Islet precursor cell (in vitro differentiated cells): ENCODE measurements at regions not wholly inside any gene's neighbourhood (a gene's known extent, or its start where the extent isn't known, plus 50 kb on each side); places are given as distances from the start of the nearest gene placed in this dataset.

Experiments
- DNase-seq: peaks from one replicate; pipeline ENCODE4 v3.0.0-alpha.2; 2018

DNA sequence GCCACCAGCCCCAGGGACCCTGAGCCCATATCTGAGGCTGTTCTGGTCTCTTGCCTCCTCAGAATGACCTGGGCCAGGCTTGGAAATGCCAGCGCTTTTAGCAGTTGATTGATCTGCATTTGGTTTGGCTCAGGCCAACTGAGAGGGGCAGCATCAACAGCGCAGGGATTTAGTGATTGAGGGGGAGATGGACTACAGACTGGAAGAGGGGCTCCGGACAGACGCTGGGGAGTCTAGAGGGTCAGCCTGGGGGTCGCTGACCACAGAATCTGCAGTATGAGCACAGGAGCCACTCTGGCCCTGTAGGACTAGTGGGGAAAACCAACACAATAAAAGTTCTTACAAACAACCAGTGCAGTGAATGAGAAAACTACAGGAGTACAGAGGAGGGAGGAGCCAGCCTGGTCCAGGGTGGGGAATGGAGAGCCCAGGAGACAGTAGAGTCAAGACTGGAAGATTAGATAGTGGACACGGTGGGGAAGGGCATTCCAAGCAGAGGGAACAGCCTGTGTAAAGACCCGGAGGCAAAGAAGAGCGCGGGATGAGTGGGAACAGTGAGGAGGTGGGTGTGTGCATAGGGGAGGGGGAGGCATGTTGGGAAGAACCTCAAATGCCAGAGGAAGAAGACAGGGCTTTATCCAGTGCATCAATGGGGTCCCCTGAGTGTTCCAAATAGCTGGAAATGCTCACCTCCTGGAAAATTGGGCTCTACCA lies 128.9 kb downstream of the MRM1 start:
- no peak for DNase-seq

DNA sequence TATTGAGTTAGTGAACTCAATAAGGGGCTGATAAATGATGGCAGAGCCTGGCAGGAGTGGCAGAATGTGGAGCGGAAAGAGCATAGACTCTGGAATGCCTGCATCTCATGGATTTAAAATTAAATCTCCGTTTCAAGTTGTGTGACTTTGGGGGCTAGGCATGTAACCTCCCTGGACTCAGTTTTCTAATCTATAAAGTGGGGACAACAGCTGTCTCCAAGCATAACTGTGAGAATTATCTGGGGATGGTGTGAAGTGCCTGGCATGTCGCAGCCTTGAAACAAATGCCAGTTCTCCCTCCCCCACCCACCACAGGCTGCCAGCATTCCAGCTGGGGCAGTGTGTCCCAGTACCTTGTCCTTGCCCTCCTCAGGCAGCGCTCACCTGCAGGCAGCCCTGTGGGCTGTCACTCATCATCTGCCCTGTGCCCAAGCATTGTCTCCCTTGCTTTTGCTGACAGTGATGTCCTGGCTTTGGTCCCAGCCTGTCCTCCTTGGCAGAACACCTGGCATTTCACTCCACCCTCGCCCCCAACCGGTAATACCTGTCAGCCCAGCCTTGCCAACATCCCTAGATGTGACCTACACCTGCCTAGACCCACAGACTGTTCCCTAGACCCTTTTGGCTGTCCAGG lies 129.6 kb downstream of the MRM1 start:
- no peak for DNase-seq

DNA sequence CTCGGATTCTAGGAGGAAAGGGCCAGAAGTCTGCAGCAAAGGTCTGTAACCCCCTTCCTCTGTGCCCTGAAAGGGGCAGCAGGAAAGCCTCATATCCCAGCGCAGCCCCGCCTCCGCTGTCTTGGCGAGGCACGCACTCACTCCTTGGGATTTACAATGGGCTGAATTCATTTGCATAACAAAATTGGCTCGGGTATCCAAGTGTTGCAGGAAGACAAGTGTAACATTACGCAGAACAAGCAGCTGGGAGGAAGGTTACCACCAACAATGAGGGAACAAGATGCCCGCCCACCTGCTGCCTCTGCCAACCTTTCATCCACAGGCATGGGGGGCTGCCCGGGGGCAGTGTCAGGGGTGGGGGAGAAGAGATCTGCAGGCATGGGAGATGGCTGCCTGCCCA lies 130.4 kb downstream of the MRM1 start:
- no peak for DNase-seq

DNA sequence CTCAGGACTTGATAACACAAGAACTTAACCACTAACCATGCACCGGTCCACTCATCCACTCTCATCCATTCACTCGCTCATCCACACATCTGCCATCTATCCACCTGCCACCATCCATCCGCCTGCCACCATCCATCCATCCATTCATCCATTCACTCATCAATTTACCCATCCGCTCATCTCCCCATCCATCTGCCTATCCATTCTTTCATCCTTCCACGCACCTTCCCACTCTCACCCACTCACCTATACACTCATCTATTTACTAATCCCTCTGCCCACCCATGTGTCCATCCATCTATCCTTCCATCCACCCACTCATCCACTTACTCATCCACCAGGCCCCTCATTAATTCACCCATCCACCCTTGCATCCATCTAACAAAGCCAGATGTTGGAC lies 131.0 kb downstream of the MRM1 start:
- DNase-seq, result no peak

DNA sequence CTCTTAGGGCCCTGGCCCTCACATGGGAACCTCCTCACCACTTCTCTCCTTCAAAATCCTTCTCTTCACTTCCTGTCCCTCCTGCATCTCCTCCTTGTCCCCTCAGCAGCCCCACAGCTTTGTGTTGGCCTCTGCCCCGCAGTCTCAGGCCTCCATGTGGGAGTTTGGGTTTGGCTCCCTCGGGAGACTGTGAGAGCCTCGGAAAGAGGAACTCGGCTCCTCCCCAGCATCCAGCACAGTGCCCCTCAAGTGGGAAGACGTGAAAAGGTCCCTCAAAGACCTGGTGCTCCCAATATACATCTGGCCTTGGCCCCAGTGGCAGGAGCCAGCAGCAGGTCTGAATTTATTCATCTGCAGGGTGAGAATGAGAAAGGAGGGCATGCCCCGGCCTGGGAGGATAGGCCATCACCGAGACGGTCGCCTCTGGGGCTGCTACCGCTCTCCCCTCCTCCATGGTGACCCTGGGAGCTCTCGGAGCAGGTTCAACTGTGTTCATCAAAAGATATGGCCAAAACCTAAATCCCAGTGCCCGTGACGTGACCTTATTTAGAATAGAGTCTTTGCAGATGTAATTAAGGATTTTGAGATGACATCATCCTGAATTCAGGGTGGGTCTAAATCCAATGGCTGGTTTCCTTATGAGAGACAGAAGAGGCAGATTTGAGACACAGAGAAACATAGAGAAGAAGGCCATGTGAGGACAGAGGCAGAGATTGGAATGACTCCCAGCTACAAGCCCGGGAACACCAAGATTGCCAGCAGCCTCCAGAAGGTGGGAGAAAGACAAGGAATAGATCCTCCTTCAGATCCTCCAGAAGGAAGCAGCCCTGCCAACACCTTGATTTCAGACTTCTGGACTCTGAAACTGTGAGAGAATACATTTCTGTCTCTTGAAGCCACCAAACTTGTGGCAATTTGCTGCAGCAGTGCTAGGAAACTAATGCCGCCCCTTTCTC lies 135.1 kb downstream of the MRM1 start:
- no peak for DNase-seq

DNA sequence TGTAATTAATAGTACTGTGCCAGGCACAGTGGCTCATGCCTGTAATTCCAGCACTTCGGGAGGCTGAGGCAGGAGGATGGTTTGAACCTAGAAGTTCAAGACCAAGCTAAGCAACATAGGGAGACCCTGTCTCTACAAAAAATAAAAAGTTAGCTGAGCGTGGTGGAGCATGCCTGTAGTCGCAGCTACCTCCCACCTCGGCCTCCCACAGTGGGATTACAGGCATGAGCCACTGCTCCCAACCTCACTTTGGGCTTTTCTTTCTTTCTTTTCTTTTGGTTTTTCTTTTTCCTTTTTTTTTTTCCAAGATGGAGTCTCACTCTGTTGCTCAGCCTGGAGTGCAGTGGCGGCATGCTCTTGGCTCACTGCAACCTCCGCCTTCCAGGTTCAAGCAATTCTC lies 137.8 kb downstream of the MRM1 start:
- no peak for DNase-seq

DNA sequence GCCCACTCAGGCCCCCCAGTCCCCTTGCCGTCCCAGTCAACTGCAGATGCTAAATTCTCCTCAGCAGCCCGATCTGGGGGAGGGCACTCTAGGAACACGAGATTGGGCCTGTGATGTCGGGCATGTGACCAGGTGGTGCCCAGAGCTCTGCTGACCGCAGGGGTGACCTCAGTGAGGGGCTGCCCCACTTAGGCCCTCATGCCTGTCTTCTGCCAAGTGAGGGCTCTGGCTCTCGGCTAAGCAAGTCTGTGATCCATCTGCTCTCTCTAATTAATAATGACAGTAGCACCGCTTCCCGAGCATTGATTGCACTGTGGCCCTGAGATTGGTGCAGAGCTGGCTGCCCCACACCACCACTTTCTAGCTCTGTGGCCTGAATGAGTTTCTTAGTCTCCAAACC lies 138.8 kb downstream of the MRM1 start:
- DNase-seq, result no peak

DNA sequence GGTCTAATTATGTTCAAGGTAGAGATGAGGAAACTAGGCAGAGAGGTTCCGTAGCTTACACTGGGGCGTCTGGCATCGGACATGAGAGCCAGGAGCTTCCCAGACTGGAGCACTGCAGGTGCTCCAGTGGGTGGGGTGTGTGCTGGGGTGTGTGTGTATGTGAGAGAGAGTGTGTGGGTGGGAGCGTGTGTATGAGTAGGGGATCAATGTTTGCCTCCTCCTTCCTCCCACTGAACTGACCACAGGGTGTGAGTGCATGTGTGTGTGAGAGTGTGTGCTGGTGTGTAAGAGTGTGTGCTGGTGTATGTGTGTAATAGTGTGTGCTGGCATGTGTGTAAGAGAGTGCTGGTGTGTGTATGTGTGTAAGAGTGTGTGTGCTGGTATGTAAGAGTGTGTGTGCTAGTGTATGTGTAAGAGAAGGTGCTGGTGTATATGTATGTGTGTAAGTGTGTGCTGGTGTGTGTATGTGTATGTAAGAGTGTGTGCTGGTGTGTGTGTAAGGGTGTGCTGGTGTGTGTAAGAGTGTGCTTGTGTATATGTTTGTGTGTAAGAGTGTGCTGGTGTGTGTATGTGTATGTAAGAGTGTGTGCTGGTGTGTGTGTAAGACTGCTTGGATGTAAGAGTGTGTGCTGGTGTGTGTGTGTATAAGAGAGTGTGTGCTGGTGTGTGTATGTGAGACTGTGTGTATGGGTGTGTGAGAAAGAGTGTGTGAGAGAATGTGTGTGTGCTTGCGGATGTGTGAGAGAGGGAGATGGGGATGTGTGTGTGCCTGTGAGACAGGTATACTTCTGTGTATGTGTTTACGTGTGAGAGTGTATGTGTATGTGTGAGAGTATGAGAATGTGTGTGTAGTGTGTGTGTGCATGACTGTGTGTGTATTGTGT lies 139.9 kb downstream of the MRM1 start:
- DNase-seq, result no peak

DNA sequence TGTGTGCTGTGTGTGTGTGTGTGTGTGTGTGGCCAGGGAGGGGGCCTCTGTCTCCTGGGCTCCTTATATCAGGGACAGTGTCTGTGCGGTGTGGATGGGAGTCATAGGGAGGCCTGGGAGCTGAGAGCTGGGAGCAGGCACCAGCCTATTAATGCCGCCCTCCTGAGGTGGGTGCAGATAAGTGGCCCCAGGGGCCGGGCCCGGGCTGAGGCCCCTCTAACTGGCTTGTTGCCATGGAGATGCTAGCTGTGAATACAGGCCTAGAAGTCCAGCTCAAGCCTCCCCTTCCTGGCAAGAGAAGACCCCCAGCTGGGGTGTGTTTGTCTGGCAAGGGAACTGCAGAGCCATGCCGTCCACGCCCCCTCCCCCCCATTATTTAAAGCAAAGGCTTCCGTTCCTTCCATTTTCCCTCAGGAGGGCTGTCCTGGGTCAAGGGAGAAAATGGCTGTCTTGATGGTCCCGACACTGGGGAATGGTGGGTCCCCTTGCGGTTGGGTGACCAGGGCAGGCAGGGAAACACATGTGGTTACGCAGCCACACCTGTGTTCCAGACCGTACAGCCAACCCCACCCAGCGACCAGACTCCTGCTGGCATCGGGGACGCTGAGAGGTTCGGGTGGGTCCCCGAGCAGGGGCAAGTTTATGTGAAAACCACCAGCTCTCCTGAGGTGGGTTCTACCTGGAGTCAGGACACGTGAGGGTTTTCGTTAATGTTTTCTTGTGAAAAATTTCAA lies 141.1 kb downstream of the MRM1 start:
- no peak for DNase-seq

DNA sequence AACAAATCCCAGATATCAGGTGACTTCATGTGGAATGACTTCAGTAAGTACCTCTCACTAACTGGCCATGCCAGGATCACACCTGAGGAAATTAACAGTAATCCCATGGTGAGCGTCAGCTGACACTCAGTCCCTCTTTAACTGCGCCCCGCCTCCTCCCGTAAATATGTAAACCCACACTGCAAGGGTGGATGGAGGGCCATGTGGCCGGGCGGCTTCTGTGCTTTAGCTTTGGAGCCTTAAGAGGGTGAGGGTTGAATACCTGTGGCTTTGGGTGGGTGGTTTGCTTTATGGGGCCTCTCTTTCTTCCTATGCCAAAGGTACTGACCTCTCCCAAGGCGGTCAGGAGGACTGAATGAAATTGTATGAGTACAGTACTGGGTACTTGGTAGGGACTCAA lies 141.7 kb downstream of the MRM1 start:
- DNase-seq, result no peak

DNA sequence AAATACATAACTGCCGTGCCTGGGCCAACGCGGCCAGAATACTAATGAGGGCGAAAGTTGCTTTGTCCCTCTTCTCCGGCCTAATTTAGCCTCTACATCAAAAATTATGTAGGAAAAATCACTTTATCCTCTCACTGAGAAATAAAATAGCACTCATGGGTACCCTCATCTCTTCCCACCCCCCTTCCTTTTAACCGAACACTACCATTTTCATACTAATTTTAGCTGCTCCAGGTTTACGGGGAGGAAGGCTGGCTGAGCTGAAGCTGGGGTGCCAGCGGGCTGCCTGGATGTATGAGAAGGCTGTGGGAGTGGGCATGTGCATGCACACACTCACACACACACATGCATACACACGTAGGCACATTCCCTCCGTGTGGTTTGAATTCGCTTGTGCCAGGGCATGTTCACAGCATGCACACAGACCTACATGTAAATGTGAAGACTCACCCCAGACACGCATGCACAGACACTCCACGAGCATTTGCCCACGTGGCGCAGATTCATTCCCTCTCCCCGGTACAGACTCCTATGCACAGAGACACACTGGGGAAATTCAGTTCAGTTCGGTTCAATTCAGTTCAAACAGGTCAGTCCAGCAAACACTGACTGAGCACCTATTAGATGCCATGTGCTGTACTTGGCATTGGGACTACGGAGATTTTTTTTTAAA lies 145.1 kb downstream of the MRM1 start:
- no peak for DNase-seq

DNA sequence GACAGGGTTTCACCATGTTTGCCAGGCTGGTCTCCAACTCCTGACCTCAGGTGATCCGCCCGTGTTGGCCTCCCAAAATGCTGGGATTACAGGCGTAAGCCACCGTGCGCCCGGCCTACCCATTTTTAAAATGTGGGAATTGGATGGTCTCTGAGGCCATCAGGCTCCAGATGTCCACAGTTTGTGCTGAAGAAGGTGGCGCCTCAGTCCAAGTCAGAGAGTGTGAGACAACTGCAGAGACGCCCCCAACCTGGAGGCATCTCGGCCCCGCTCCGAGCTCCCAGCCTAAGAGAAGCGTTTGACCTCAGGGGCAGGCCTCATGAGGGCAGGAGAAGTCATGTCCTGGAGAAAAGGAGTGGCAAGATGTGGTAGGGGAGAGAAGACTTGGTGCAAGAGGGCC lies 146.5 kb downstream of the MRM1 start:
- DNase-seq, result no peak

DNA sequence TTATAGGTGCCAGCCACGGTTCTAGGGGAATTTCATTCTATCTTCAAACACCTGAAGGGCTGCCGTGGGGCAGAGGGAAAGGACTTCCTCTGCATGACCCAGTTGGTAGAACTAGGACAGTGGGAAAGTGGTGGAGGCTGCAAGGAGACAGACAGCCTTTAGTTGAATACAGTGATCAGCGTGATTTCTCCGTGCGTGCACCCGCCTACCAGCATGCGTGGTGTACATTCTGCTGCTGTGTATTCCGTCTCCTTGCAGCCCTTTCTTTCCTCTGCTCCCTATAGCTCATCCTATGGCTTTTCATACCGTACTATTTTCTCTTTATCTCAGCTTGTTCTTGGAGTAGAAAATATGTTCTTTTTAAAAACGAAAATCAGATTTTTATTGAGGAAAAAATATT lies 146.9 kb downstream of the MRM1 start:
- DNase-seq, result no peak

DNA sequence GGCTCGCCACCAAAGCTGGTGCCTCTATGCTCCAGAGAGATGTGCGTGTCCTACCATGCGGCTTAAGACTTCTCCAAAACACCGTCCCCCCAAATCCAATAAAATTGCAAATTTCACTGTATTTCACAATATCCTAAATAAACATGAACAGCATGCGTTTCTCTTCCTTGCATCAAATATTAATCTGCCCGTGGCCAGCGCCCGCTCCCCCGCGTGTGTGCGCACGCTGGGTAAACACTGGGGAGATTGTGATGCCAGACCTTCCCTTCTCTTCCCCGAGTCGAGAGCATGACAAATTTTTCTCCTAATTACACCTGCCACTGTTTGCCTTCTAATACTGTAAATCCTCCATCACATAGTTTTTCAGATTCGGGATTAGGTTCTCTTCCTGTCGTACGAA lies 148.1 kb downstream of the MRM1 start:
- DNase-seq, result no peak

DNA sequence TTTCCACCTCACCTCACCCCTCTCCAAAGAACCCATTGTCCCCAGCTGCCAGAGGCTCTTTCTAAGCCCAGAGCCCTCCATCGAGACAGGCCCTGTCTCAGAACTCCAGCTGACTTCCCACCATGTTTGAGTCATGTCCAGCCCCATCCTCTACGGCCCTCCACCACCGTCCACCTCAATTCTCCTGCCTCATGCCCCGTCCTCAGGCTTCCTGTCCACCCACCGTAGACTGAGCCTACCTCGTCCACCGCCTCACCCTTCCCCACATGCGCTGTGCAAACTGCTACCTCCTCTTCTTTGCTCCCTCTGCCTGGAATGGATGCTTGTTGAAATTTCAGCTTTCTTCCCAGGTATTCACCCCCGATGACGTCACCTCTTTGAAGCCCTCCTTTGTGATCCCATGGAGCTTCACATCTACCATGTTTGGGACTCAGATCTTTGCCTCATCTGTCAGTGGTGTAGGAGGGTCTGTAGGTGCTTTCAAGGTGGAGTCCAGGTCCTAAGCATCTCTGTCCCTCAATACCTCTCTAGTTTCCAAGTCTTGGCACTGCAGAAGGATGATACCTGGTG lies 149.0 kb downstream of the MRM1 start:
- no peak for DNase-seq

DNA sequence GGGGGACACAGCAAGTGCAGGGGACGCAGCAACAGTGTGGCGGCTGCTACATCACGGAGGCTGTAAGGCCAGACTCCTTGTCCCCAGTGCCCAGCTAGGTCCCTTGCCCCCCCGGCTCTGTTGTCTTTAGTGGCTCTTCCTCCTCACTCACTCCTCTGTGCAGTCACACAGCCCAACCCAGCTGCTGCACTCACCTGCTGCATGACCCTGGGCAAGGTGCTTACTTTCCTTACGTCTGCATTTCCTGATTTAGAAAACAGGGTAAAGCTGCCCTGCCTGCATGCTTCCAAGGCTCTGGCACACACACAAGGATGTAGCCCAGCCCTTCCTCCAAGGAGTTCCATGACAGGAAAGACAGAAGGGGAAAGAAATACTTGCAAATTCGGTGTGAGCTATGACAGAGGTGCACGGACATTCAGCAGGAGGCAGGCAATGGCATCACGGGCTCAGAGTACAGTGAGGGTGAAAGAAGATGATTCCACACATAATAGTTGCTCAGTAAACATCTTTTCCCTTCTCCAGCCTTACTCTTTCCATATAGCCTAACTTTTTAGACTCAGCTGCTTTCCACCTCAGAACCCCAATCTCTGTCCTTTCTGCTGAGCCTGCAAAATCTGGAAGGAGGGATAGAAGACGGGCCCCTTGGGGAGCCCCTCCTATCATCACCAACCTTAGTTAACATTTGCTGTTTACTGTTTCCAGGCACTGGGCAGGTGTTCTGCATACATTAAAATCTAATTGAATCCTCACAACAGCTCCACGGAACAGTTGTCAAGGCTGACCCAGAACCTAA lies 150.9 kb downstream of the MRM1 start:
- no peak for DNase-seq

DNA sequence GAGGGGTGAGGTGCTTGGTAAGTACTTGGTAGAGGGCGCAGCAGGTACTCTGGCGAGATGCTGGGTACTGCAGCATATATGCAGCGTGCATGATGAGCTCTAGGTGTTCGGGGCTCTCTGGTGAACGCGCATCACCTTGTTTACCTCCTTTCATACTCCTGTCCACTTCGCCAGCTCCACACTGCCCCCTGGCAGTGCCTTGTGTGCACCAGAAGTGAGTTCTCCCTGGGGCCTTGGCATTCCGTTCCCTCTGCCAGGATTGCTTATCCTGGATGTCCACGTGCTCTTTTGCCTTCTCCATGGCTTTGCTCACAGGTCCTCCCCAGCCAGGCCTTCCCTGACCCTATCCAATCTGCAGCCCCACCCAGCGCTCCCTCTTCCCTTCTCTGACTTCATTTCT lies 154.2 kb downstream of the MRM1 start:
- DNase-seq, result peak; percentile 85

DNA sequence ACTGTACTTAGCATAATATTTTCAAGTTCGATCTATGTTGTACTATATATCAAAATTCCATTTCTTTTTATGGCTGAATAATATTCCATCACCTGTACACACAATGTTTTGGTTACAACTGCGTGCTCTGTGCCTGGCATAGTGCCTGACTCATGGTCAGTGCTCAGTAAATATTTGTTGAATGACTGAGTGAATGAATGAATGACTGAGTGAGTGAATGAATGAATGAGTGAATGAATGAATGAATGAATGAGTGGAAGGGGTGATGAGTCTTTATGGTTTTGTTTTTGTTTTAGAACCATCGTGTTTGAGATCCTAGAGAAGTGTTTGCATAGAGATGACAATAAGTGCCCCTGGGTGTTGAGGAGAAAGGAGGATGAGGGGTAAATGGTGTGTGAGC lies 155.3 kb downstream of the MRM1 start:
- no peak for DNase-seq

DNA sequence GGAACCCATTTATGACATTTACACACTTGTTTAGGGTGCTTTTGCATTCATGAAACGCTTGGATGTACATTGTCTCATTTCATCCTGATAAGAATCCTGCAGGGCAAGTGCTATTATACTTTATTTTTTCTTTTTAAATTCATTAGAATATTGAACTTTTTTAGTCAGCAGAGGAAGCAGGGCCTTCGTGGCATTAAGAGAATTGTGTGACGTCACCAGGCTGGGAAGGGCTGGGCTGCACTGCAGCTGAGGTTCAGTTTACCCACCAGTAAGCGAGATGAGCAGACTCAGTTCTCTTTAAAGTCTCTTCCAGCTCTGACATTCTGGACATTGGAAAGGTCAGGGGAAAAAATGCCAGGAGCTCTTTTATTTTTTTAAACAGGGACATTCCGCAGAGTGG lies 159.0 kb downstream of the MRM1 start:
- DNase-seq, result no peak

DNA sequence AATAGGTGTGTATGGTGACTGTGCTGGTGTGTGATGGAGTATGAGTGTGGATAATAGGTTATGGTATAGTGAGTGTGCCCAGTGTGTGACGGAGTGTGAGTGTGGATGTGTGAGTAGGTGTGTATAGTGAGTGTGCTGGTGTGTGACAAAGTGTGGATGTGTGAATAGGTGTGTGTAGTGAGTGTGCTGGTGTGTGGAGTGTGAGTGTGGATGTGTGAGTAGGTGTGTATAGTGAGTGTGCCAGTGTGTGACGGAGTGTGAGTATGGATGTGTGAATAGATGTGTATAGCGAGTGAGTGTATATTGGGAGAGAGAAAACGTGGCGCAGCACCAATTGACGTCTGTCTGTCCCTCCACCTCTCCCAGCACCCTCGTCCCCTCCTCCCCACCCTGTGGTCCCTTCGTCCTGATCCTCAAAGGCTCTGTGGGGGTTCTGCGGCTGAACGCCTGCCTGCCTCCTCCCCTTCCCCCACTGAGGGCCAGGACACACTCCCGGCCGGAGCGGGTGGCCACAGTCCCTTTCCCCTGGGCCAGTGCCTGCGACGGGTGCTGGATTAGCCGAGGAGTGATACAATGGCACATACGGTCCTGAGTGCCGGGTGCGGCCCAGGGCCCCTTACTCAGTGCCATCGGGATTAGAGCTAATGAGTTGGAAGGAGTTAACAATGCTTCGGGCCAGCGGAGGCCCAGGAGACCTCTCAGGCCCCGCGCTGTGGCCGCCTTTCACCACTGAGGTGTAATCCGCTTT lies 160.0 kb downstream of the MRM1 start:
- DNase-seq, result no peak
